A172 (cell line): ENCODE measurements at regions not wholly inside any gene's neighbourhood (a gene's known extent, or its start where the extent isn't known, plus 50 kb on each side); places are given as distances from the start of the nearest gene placed in this dataset.

Experiments
- DNase-seq: peaks from one replicate; pipeline ENCODE4 v3.0.0-alpha.2; 2015; ENCODE audit warnings: low spot score

DNA sequence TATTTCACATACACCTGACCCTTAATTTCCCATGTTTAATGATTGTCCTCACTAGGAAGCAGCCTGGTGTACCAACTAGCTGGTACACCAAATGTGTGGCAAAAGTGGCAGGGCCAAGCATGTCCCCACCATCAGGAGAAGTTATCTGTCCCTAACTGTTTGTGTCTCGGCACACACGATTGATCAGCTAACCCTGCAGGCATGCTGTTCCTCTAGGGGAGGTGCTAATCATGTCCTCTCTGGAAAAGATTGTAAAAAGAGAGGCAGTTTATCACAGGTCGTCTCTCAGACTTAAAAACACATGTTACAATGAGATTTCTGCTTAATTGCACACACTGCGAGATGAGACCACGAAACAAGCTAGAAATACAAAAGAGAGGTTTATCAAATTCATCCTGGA is 342.7 kb downstream of the DIRAS2 start:
- no peak for DNase-seq

DNA sequence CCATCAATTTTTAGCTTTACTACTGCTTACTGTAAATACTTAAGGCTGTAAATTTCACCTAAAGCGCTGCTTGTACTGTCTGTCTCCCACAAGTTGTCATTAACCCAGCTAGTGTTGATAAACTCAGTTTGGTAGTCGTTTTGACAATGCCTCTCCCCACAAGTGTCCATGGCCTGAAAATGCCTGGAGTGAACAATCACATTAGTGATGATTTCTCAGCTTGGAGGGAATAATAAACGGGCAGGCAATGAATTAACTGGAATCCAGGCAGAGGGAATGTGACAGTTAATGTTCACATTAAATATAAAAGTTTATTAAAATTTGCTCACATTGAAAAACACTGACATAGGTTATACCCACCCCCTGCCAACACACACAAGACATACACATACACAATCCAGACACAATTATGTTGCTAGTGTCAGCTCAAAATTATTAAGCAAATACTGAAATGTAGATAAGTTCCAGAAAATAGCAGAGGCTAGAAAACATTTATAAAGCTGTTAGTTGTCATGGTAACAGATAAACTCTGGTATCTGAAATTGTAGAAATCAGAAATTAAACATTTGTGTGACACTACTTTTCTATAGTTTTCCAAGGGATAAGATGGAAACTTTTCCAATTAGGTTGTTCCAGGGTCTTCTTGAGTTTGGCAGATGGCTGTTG is 341.9 kb downstream of the DIRAS2 start:
- DNase-seq, result no peak

DNA sequence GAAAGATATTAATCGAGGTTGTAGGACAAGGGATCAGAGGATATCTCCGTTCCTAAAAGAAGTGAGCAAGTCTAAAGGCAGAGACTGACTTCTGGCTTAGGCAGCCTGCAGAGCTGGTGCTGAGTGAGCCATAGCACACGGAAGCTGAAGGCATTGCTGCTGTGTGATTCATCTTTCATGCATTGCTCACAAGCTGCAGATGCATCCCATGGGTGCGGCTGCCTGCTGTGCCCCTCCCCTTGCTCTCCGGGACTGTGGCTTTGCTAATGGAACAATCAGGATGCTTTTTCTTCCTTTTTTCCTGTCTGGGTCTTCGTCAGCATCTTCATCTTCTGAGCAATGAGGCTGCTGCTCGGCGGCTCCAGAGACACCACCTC is 341.4 kb downstream of the DIRAS2 start:
- peak; percentile 99 for DNase-seq

DNA sequence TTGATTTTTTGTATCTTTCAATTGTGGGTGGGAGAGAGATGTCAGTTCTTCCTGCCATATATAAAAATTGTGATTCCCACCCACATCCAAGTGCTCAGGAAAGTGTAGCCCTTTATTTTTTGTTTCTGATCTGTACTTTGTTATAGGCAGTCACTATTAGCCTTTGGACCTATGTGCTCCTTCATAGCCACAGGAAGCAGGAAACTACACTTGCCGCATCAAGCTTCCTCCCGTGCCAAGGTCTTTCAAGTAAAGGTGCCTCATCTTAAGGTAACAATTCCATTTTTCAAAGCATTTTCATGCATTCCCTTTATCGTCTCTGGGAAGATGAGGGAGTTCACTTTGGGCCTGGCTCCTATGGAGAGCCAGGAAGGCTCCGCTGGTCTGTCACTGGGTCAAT is 339.0 kb downstream of the DIRAS2 start:
- no peak for DNase-seq

DNA sequence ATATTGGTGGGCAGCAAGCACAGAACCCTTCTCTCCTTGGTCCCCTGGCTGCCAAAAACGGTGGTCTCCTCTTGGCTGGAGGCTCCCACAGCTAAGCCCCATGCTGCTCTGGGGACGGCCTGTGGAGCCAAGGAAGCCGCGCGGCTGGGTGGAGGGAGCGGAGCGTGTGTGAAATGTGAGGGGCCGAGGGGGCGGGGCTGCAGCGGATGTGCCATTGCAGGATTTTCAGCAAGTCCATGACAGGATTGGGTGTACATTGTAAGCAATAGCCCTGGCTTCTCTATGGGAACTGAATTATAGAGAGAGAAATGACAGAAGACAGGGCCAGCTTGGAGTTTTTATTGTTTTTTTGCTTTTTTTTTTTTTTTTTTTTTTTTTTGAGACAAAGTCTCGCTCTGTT is 336.5 kb downstream of the DIRAS2 start:
- no peak for DNase-seq

DNA sequence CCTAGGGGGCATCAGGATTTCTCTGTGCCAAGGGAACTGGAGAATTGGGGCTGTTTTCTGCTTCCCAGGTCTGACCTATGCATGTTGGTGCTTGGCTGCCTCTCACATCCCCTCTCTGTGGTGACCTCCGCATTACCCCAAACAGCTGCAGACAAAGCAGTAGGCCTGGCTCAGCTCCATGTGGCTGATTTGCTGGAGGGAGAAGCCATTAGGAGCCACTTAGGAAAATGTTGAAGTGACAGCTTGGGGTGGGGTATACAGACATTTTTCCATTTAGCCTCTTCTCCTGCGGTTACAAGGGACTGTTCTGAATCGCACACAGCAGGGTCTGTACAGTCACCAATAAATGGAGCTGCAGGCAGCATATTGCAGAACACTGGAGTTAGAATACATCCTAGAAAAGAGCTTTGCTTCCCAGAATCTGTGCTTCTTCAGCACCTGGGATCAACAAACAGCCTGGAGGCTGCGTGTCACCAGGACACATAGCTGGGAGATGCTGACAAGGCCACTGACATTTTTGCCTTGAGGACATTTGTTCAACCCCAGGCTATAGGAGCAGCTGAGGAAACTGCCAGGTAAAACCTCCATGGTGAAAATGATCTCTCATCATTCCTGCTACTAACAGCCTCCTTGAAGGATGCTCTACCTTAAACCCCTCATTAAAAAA is 335.3 kb downstream of the DIRAS2 start:
- no peak for DNase-seq

DNA sequence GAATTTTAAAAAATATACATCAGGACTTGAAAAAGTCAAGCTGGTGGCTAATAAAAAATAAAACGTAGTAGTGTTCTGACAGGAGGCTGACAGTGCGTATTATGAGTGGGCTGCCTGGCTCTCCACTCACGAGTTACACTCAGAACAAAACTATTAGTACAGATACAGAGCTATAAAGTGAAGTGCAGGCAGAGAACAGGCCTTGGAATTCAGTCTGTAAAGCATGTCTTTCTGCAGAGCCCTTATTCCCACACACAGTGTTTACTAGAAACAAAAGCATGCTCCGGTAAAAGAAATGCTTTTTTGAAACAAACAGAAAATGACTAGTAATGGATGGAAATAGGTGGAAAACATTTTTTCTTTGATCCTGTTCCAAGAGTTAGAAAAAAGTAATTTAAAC is 334.7 kb downstream of the DIRAS2 start:
- no peak for DNase-seq

DNA sequence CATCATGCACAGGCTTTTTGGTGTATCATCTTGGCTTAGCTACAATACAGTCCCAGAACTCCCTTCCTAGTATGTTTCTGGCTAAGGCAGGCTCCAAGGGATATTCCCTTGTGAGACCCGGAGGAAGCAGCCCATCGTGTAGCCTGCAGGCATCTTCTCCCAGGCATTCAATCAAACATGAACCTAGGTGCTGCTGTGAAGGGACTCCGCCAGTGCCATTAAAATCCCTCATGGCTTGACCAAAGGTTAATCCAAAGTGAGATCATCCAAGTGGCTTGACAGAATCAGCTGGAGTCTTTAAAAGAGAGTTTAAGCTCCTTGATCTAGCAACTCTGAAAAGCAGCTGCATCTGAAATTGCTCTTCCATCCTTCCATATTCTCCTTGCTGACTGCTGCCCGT is 333.9 kb downstream of the DIRAS2 start:
- DNase-seq, result no peak

DNA sequence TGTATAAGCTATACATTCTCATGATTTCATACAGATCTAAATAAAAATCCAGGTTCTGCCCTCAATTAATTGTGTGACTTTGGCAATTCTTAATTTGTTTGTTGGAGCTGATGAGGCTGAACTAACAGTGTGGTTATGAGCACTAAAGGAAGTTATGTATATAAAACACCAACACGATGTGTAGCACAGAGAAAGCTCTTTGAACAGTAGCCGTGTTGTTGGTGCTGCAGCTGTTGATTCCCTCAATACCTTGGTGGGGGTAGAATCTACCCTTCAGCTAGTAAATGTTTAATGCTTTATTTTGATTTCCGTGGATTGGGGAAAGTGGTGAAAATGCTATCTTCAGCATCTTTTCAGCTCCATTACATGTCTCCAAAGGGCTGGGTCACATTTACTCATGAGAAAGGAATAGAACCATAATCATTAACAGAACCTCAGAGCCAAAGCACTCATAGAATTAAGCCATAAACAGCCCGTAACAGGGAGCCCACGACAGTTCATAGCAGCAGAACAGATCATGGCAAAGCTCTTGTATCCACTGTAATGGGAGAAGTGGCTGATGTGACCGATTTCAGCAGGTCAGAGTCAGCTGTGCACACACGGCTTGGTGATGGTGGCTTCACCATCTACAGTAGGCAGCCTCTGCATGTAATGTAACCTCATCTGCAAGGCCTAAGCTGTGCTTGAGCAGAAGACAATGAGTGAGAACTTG is 332.7 kb downstream of the DIRAS2 start:
- no peak for DNase-seq

DNA sequence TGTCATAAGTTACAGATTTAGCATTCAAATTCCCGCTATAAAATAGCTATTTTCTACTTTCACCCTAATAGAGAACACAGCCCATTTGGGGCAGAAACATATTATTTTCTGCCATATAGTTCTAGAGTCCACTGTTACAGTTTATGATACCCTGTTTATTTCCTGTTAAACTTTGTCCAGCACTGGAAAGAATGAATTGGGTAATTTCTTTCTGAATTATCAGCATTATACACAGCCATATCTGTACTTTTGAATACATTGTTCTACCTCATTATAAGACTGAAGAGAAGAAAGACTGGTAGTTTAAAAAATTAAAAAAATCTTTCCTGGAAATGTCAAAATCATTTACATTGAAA is 332.1 kb downstream of the DIRAS2 start:
- no peak for DNase-seq

DNA sequence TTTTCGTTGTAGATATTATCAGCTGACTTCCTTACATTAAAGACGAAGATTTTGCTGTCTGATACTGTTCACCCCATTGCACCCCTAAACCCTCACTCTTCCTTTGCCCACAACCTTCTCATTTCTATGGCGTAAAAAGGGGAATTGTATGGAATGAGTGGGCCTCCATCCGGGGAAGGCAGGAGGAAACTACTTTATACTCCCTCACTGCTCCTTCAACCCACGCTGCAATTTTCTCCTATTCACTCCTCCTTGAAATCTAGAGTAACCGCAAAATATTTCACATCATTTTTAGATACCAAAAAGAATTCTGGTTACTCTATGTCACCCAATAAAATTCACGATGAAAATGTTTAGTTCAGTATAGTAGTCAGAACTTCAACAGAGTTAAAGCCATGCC is 330.8 kb downstream of the DIRAS2 start:
- no peak for DNase-seq

DNA sequence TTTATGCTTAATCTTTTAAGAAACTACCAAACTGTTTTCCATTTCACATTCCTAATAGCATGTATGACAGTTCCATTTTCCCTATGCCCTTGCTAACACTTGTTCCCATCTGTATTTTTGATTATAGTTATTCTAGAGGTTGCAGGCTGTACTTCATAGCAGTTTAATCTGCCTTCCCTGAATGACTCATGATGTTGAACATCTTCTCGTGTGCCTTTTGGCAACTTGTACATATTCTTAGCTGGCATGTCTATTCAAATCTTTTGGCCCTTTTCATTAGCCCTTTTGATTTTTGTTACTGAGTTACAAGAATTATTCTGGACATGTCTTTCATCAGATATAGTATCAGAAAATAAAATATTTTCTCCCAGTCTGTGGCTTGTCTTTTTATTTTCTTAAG is 320.3 kb downstream of the DIRAS2 start:
- no peak for DNase-seq

DNA sequence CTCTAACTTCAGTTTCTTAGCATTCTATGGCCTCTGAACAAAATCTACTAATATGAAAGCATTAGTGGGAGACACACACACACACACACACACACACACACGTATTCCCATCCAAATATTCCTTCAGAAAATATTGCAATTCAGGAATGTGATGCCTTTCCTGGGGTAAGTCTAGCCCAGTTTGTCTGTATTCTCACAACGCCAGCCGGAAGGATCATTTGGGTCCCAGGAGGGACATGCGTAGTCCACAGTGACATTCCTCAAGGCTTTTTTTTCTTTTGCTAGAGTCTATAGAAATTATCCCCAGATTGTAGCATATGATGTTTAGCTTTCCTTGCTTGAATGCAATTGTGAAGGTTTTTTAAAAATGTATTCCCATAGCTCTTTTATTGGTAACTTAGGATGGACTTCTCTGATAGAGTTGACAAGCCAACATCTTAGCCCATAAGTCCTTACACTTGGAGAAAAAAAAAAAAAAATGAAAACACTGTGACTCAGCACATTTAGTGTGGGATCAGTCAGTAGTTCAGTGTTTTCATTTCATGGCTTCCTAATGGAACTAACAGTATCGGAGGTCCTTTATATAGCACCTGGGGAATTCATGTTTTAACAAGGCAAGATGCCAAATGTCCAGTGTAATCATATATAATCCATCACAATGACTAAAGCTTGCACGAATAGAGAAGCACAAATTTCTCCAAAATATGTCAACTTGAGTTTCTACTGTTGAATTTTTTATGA is 316.5 kb downstream of the DIRAS2 start:
- peak; percentile 29 for DNase-seq

DNA sequence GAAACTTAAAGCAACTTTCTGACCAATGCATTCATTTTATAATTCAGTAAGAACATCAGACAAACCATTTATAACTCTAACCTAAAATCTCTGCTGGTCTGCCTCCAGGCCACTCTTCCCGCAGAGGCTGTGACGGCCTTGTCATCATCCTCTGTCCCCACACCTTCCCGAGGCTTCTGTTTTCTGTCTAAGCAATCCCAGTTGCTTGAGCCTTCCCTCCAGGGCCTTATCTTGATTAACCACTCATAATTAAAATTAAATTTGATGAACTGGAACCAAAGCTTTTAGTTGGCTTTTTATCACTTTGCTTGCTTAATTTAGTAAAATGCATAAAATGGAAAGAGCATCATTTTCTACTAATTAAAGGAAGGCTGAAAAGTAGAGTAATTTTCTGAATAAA is 312.4 kb downstream of the DIRAS2 start:
- DNase-seq, result no peak

DNA sequence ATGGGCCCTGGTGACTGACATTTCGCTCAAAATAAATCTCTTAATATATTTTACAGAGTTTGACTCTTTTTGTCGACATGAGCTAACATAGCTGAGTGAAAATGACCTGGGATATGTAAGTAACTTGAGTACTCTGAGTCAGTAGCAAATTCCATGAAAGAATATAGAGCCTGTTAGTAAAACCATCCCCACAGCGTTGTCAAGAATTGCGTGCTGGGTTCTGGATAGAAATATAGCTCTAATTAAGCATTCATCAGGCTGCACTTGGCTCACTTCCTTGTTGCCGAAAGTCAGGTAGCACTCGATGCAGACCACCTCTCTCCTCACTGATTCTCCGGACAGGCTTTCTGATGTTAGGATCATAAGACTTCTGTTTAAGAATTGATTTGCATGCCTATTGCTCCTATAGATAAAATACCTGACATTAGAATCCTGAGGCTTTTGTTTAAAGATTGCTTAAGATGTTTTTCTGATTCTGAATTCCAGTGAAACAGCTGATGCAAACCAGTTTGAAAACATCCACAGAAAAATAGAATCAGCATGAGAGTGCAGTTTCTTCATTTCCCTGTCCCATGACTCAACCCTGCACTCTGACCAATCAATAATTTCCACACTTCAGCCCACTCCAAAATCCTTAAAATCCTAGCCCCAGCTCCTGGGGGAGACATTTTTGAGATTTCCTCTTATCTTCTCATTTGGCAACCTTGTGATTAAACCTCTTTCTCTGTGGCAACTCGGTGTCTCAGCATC is 310.6 kb downstream of the DIRAS2 start:
- DNase-seq, result peak; percentile 36

DNA sequence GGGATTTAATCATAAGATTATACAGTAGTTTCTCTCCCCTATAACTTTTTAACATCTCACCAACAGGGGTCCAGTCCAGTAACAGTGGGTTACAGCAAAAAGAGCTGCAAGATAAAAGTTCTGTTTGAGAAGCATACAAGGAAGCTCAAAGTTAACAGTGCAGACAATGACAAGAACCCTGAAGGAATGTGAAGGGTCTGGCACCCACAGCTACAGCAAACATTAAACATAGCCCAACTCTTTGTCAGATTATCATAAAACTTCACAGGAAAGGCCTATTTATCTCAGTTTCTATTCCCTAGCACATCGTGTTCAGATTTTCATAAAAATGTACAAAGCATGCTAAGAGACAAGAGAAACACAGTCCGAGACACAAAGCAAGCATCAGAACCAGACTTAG is 309.4 kb downstream of the DIRAS2 start:
- DNase-seq, result no peak

DNA sequence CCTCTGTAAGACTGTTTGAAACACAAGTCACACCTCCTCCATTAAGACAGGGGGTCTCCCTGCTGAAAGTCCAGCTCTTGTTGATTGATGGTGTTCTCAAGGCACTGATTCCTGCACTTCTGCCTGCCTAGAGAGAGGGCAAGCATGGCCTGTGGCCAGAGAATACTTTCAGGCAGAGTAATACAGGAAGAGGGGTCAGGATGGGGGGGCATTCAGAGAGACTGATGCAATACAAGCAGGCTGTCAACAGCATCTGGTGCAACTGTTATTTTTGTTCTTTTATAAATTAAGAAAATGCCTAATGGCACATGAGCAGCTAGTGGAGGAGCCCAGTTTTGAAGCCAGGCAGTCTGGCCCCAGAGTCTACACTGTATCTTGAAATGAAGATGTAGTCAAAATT is 302.2 kb downstream of the DIRAS2 start:
- DNase-seq, result peak; percentile 26

DNA sequence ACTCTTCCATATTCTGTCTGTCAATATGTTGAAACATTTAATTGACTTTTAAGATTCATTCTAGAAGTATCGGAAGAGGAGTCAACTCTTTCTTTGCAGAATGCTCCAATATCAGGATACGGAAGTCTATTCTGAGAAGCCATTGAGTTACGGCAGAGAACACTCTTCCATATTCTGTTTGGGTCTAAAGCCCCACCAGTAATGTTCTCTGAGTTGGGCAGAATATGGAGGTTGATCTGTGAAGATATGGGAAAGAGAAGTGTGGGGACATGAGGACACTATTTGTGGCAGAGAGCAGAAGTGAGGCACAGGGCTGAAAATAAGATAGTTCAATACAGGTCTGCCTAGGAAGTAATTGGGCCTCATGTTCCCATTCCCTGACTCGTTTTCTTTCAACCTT is 300.0 kb downstream of the DIRAS2 start:
- no peak for DNase-seq

DNA sequence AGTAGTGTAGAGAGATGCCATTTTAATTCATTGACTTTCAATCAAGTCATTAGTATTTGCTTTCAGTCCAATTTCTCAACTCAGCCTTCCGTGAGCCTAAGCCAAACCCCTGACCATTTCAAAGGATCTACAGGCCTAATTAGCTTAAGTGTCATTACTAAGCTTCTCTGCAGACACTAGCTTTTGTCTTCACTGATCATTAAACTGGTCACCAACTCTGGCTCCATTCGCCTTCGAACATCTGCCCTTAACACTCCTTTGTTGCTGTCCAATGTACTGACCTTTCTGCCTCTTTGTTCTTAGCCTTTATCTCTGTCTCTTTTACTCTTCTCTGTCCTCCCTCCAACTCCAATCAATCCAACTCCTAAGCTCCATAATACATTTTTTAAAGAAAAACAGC is 299.3 kb downstream of the DIRAS2 start:
- peak; percentile 39 for DNase-seq

DNA sequence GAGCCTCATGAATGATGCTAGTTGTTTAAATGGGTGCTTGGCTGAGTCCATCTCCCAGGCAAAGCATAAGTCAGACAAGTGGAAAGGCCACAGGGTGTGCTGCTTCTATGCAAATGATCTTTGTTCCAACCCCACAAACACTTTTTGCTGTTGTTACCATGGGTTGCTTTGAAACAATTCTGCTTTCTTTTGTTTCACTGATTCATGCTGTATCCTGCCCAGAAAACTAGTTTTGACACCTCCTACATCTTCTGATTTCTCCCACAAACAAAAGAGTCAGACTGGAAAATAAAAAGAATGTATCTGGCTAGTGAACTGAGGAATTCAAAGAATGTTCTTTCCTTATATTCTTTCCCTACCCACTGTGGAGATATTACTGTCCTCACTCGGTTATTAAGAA is 298.6 kb downstream of the DIRAS2 start:
- peak; percentile 27 for DNase-seq

DNA sequence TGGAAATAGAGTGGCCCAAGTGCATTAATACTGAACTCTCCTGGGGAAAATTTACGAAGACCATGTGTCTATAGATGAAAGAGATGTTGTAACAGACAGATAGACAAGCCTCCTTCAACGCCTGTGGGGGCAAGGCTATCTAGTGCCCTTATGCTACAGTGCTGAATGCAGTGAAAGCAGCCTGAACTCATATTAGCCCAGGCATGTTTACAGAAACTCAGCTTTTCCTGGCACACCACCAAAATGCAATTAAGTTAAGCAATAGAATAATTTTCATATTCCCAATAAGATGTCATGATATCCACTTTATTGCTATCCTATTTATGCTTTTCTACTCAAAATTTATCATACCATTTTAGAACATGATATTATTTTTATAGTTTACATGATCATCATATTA is 277.0 kb downstream of the DIRAS2 start:
- no peak for DNase-seq

DNA sequence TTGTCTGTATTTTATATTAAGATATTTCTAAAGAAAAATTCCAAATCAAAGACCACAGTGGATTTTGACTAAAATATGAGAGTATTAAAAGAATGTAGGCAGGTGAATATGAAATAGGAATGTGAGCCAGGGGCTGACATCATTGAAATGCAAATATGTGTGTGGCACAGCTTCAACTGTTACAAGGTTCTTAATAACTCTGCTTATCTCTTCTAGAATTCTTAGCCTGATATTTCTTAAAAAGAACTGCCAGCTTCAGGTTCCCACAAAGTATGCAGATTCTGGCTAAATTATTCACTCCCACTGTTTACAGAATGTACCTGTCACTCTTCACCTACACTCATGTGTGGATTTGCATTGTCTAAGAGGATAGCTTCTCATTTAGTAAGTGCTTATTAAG is 274.4 kb downstream of the DIRAS2 start:
- DNase-seq, result no peak
